Heart right ventricle (tissue), 16 donors: ENCODE measurements at regions not wholly inside any gene's neighbourhood (a gene's known extent, or its start where the extent isn't known, plus 50 kb on each side); places are given as distances from the start of the nearest gene placed in this dataset.

Source experiments
- ATAC-seq, 8 donors: fragments of 200-7000 bp; cut with Tn5 transposase; one replicate each; pipeline ENCODE4 v1.9.1; 2020; ENCODE audit warnings: mild to moderate bottlenecking in 8 of 8, moderate library complexity in 8 of 8, moderate number of reproducible peaks in 1 of 8
- DNase-seq, 2 donors: peaks; one replicate each; pipeline ENCODE4 v3.0.0-alpha.2; 2020
- H3K27ac ChIP-seq, 10 donors: fragments of 200-600 bp; sonication (generic) in 2 of 10; one replicate each; pipeline versions ENCODE4 v1.5.0 to v1.8.0; 2020 to 2022; ENCODE audit warnings: mild to moderate bottlenecking in 3 of 10
- H3K27me3 ChIP-seq, 7 donors: fragments of 200-600 bp; one replicate each; pipeline ENCODE4 v1.8.0; 2021 to 2022; ENCODE audit warnings: mild to moderate bottlenecking in 2 of 7
- H3K36me3 ChIP-seq, 9 donors: fragments of 200-600 bp; sonication (generic) in 1 of 9; one replicate each; pipeline versions ENCODE4 v1.5.0 to v1.8.0; 2020 to 2022; ENCODE audit warnings: mild to moderate bottlenecking in 2 of 9
- H3K4me1 ChIP-seq, 9 donors: fragments of 200-600 bp; sonication (generic) in 1 of 9; one replicate each; pipeline versions ENCODE4 v1.5.0 to v1.8.0; 2020 to 2022; ENCODE audit warnings: mild to moderate bottlenecking in 4 of 9
- H3K4me3 ChIP-seq, 10 donors: fragments of 200-600 bp; sonication (generic) in 2 of 10; one replicate each; pipeline versions ENCODE4 v1.5.0 to v1.8.0; 2020 to 2022; ENCODE audit warnings: mild to moderate bottlenecking in 7 of 10, moderate library complexity in 2 of 10
- H3K9me3 ChIP-seq, 11 donors: fragments of 200-600 bp in 10 of 11; sonication (generic) in 2 of 11; one replicate each; pipeline versions ENCODE4 v1.5.0 to v1.8.0; 2013 to 2022; ENCODE audit warnings: mild to moderate bottlenecking in 2 of 11, control low read depth in 1 of 11, moderate library complexity in 1 of 11
- WGBS, 2 donors: extraction: QIAGEN DNeasy Blood & Tissue Kit; methylation state at CpG; one replicate each; pipeline ENCODE4 v1.1.7; 2013; ENCODE audit warnings: inconsistent platforms in 1 of 2; 5-methylcytosine and 5-hydroxymethylcytosine counted together
- intact Hi-C, 10 donors: fragments of 100-400 bp; cut with DNase I; formaldehyde crosslinking; loops; one replicate each; pipeline versions ENCODE4 v1.11.1 to v1.14.2; 2022
- TF ChIP-seq, protein P1 (sequence below), 9 donors: fragments of 200-600 bp; sonication (generic) in 2 of 9; IDR thresholded peaks; one replicate each; pipeline versions ENCODE4 v1.5.0 to v1.8.0; 2021 to 2022; ENCODE audit warnings: antibody characterized with exemption in 9 of 9, mild to moderate bottlenecking in 5 of 9, moderate library complexity in 1 of 9
- donor health status: Arrhythmogenic right ventricular cardiomyopathy.
- donor health status: ischemic (EF 13 %, LVEDD 7.1; RV severe dilation, severe dysfunction).
- donor health status: healthy with polysubstance abuse.
- donor health status: DM: no; HTN: yes; CAD: no.
- donor health status: DM: no; HTN: no; CAD: no.
- donor health status: ischemic (EF 25% LVEDD 6.9; RV normal size, moderate dysfunction).
- donor health status: ischemic (EF 25% LVEDD 5.7; RV mildly dilated, moderate dysfunction).
- donor health status: healthy.
- donor health status: DM: yes; HTN: yes; CAD: no.
- donor health status: Ischemic cardiomyopathy.
- donor health status: ischemic (EF 35%, LVEDD 5.7; RV mildly dilated, moderate dysfunction).
- donor health status: nonischemic (EF 11% LVEDD 7.7; RV severe dilation, severe dysfunction).
- donor health status: DM: yes; HTN: yes; CAD: no.
- donor health status: PGD.
- donor health status: ischemic (EF 29% LVEDD 5.4; RV normal size, mild dysfunction).
- donor health status: nonischemic (EF 23%, LVEDD 6.1; RV moderate dilation, normal function).

DNA sequence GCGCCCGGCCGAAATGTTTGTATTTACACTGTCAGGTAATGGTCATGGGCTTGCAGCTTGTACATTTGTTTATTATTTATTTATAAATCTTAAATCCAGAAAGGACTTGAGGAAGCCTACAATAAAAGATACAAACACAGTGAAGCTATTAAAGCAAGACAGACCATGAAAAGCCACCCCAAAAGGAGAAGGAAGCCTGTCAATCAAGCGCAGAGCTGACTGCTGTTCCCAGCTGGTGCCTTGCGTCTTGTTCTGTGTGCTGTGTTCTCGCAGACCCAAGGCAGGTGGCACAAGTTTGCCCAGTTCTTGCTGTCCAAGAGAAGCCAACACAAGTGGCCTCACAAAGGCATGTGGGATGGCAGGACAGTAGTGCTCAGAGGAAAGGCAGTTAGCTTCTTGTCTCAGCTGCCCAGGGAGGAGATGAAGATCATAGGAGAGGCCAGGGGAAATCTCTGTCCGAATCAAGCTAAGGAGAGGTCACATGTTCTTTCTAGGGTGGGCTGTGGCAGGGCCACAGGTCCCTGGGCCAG is 73.2 kb downstream of the SLC25A47 start:
- Histone ChIP-seq H3K4me1 (peaks cover 0 to 16% (median 0%) of the 10 kb centered on the region in 9 donors), H3K4me3 (no peak overlapping the region), H3K27ac (no peak overlapping the region), H3K27me3 (no peaks in the 10 kb centered on the region), H3K9me3 (no peaks in the 10 kb centered on the region), H3K36me3 (peaks cover 0 to 7% (median 0%) of the 10 kb centered on the region in 9 donors)
- WGBS, 2 donors = 95 to 97% methylated on average over 7 of the region's 7 CpGs
- TF ChIP-seq, protein P1, sequence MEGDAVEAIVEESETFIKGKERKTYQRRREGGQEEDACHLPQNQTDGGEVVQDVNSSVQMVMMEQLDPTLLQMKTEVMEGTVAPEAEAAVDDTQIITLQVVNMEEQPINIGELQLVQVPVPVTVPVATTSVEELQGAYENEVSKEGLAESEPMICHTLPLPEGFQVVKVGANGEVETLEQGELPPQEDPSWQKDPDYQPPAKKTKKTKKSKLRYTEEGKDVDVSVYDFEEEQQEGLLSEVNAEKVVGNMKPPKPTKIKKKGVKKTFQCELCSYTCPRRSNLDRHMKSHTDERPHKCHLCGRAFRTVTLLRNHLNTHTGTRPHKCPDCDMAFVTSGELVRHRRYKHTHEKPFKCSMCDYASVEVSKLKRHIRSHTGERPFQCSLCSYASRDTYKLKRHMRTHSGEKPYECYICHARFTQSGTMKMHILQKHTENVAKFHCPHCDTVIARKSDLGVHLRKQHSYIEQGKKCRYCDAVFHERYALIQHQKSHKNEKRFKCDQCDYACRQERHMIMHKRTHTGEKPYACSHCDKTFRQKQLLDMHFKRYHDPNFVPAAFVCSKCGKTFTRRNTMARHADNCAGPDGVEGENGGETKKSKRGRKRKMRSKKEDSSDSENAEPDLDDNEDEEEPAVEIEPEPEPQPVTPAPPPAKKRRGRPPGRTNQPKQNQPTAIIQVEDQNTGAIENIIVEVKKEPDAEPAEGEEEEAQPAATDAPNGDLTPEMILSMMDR (IDR thresholded peaks at IDR 0.05) = no peak
- ATAC-seq (no peak), DNase-seq (no peak)
- intact Hi-C loops = loop anchor here in 1 of 10 donors (5.0 kb wide), 1 partner anchor 246 kb away; no protein-coding TSS in a partner anchor

DNA sequence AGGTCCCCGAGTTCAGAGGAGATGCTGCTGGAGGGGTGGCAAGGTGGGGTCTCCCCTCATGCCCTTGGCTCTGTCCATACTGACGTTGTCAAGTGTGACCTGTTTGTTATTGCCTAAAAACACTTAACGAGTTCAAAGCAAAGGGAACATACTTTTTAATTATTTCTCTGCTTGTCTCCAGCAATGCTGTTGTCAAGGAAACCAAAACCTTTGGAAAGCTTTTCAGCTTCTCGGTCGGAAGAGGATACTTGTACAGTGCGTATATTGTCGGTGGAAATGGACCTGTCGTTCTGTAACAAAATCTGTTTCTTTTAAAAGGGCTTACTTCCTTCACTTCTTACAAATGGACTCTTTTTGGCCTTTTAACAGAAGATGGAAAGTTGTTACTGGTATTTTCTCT is 73.9 kb downstream of the SLC25A47 start:
- TF ChIP-seq, protein P1 (IDR thresholded peaks at IDR 0.05) = no peak
- ATAC-seq = no peak
- intact Hi-C loops = loop anchor here in 1 of 10 donors (5.0 kb wide), 1 partner anchor 245 kb away; no protein-coding TSS in a partner anchor
- Histone ChIP-seq H3K27me3 (no peaks in the 10 kb centered on the region), H3K9me3 (no peaks in the 10 kb centered on the region), H3K27ac (no peak overlapping the region), H3K4me3 (no peak overlapping the region), H3K4me1 (peaks cover 0 to 14% (median 3%) of the 10 kb centered on the region in 9 donors), H3K36me3 (peaks cover 0 to 7% (median 0%) of the 10 kb centered on the region in 9 donors)
- 91 to 92% methylated on average over 8 of the region's 8 CpGs for WGBS, 2 donors
- no peak for DNase-seq

DNA sequence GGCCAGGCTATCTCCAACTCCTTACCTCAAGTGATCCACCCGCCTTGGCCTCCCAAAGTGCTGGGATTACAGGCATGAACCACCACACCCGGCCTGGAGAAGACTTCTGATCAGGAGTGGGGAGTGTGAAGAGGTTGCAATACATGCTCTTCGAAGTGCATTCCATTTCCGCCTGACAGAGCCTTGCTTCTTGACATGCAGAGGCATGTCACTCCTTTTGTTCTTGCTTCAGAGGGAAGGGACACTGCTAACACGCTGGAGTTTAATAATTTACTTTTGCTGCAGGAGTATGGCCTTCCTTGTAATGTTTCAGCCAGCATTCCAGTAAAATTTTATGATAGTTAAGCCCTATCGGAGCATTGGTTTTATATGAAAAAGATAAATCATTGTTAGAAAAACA is 74.9 kb downstream of the SLC25A47 start:
- Histone ChIP-seq H3K4me1 (peaks cover 0 to 17% (median 4%) of the 10 kb centered on the region in 9 donors), H3K9me3 (no peaks in the 10 kb centered on the region), H3K4me3 (no peak overlapping the region), H3K36me3 (peaks cover 0 to 7% (median 0%) of the 10 kb centered on the region in 9 donors), H3K27me3 (no peaks in the 10 kb centered on the region), H3K27ac (no peak overlapping the region)
- 93% methylated on average over 6 of the region's 6 CpGs for WGBS, 2 donors
- no peak for DNase-seq
- no peak for ATAC-seq
- TF ChIP-seq, protein P1 (IDR thresholded peaks at IDR 0.05) = no peak
- intact Hi-C loops = loop anchor here in 1 of 10 donors (5.0 kb wide), 1 partner anchor 244 kb away; no protein-coding TSS in a partner anchor

DNA sequence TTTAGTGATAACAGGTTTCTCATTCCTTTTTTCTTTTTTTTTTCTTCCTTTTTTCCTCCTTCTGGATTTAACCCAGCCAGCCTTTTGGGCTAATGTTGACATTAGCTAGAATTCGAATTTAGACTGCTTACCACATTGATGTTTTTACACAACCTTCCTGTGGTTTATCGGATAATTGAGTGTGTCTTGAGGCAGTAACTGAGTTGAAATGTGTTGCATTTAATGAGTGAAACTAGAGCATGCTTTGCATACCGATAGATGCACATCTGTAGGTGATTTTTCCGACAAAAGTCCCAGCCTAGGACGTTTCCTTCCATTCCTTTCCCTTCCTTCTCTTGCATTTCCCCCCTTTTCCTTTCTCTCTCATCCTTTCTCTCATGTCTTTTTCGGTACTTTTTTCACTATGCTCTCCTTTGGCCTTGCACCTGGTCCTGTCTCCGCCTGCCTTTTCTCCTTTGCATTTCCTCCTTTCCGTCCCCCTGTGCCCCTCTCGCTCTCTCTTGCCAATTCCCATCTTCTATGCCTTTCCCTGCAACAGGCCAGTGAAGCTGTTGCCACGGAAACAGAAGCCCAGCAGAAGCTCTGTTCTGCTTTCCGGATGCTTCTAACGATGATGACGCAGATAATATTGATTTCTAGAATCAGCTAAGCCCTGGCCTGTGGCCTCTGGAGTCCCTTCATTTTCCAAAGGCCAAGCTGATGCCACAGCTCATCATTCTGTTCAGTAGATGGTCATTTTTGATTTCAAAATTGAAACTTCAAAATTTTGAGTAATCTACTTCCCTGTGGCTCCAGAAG is 76.1 kb downstream of the SLC25A47 start:
- Histone ChIP-seq H3K9me3 (no peaks in the 10 kb centered on the region), H3K4me1 (peaks cover 0 to 17% (median 4%) of the 10 kb centered on the region in 9 donors), H3K36me3 (peaks cover 0 to 7% (median 0%) of the 10 kb centered on the region in 9 donors), H3K27me3 (no peaks in the 10 kb centered on the region), H3K4me3 (no peak overlapping the region), H3K27ac (no peak overlapping the region)
- TF ChIP-seq, protein P1 (IDR thresholded peaks at IDR 0.05) = no peak
- ATAC-seq (no peak), DNase-seq (no peak)
- intact Hi-C loops = loop anchor here in 1 of 10 donors (5.0 kb wide), 1 partner anchor 243 kb away; no protein-coding TSS in a partner anchor
- WGBS, 2 donors = 87 to 93% methylated on average over 13 of the region's 13 CpGs
